ENCODE measurements at regions not wholly inside any gene's neighbourhood (a gene's known extent, or its start where the extent isn't known, plus 50 kb on each side); places are given as distances from the start of the nearest gene placed in this dataset.

DNA sequence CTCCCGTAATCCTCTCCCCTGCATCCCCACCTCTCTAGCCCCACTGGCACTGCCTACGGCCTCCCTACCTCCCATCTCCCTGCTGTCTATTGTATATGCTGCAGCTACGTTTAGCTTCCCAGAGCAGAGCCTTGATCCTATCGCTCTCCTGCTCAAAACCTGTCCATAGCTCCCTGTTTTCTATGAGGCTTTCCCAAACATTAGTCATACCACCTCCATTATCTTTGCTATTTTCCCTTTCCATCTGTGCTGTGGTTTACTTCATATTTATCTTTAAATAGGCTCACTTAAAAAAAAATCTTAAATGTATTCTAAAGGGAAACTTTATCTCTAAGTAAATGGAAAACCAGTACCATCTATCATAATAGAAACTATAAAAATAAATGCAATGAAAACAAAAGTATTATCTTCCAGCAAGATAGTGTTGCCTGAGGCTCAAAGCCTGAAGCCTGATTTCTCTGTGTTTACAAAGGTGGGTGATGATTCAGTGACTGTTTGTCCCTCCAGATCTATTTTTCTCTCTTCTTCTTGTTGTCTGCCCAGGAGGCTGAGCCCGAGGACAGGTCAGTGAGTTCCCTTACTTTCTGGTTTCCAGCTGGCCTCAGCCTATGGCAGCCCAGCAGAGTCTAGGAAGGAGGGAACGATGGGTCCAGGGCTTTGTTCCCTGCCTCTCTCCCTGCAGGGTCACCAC lies 397.1 kb upstream of the CFAP20DC start:
- TF ChIP-seq, protein P1, sequence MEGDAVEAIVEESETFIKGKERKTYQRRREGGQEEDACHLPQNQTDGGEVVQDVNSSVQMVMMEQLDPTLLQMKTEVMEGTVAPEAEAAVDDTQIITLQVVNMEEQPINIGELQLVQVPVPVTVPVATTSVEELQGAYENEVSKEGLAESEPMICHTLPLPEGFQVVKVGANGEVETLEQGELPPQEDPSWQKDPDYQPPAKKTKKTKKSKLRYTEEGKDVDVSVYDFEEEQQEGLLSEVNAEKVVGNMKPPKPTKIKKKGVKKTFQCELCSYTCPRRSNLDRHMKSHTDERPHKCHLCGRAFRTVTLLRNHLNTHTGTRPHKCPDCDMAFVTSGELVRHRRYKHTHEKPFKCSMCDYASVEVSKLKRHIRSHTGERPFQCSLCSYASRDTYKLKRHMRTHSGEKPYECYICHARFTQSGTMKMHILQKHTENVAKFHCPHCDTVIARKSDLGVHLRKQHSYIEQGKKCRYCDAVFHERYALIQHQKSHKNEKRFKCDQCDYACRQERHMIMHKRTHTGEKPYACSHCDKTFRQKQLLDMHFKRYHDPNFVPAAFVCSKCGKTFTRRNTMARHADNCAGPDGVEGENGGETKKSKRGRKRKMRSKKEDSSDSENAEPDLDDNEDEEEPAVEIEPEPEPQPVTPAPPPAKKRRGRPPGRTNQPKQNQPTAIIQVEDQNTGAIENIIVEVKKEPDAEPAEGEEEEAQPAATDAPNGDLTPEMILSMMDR (conservative IDR thresholded peaks at IDR 0.05; ENCODE audit: low read depth, low read length): no peak
- TF ChIP-seq EZH2 (IDR thresholded peaks at IDR 0.05; ENCODE audit: borderline replicate concordance, low read depth, low read length, poor library complexity, severe bottlenecking): no peak
